GM21825 (cell line): ENCODE measurements at regions not wholly inside any gene's neighbourhood (a gene's known extent, or its start where the extent isn't known, plus 50 kb on each side); places are given as distances from the start of the nearest gene placed in this dataset.
"Not testable (repeated sequence)": the region's sequence is repeated elsewhere in the genome, so short reads cannot be mapped to it uniquely, and the experiment has no call there.

Source experiments
- ATAC-seq: cut with Tn5 transposase; IDR thresholded peaks from one replicate; pipeline ENCODE4 v1.9.1; 2021; ENCODE audit warnings: mild to moderate bottlenecking, moderate library complexity; ENCODE audit not compliant: unreplicated experiment

DNA sequence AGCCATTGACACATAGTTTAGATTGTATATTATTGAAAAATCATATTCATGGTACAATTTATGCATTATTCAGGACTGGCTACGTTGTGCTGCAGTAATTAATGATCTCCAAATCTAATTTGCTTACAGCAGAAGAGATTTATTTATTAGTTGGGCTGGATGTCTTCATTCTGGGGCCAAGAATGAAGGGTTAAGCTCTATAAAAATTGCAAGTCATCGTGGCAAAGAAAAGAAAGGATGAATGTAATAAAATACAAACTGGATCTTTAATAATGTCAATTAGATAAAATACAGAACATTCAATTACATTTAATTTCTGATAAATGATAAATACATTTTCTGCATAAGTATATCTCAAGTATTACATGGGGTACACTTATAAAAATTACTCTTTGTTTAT is 151.8 kb upstream of the ANO5 start:
- ATAC-seq, result no peak

DNA sequence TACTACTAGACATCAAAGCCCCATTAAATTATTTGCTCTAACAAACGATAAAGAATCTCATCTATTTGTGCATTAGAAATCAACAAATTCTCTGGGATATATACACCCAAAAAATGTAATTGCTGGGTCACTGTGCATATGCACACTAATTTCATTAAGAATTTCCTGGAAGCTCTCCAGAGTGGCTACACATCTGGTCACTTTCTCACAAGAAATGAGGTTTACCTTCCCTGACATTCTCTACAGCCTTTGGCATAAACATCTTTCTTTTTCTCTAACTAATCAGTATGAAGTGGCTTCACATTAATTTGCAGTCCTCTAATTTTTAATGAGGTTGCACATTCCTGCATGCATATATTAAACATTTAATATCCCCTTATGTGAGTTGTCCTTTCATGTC is 150.8 kb upstream of the ANO5 start:
- no peak for ATAC-seq

DNA sequence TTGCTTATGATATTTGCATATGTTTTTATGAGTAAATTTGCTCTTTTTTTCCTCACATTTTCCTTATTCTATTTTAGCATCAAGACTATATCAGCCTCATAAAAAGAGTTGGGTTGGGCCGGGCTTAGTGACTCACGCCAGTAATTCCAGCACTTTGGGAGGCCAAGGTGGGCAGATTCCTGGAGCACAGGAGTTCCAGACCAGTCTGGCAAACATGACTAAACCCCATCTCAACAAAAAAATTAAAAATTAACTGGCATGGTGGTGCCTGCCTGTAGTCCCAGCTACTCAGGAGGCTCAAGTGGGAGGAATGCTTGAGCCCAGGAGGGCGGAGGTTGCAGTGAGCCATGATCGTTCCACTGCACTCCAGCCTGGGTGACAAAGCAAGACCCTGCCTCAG is 148.8 kb upstream of the ANO5 start:
- ATAC-seq, result no peak

DNA sequence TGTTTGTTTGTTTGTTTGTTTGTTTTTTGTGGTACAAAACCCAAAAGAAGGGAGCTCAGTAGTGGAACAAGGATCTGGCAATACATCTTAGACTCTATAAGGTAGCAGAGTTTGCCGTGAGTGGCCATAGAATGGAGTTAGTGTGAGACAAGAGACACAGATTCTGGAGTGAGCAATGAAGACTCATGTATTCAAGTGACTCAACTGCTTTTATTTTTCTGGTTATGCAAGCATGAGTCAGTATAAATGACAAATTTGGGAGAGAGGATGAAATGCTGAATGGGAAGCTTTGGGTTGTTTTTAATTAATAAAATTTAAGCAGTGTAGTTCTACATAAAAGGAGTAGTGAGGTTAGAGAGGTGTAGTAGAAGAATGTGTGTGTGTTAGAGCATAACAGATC is 143.6 kb upstream of the ANO5 start:
- ATAC-seq, result no peak

DNA sequence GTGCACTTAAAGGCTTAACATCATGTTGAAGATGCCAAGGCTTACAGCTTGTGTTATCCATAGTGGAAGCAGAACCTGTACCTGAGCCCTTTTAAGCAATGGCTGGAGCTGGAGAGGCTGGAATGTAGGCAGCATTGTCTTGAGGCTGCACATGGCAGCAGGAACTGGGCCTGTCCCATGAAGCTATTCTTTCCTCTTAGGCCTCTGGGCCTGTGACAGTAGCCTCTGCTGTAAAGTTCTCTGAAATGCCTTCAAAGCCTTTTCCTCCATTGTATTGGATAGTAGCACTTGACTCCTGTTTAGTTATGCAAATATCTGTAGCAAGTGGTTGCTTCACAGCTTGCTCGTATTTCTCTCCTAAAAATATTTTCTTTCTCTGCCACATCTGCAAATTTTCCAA is 127.4 kb upstream of the ANO5 start:
- ATAC-seq, result no peak

DNA sequence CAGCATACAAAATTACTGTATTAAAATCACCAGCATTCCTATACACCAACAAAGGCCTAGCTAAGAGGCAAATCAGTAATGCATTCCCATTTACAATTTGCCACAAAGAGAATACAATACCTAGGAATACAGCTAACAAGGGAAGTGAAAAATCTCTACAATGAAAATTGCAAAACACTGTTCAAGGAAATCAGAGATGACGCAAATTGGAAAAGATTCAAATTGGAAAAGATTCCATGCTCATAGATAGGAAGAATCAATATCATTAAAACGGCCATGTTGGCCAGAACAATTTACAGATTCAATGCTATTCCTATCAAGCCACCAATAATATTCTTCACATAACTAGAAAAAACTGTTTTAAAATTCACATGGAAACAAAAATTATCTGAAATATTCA is 123.0 kb upstream of the ANO5 start:
- no peak for ATAC-seq

DNA sequence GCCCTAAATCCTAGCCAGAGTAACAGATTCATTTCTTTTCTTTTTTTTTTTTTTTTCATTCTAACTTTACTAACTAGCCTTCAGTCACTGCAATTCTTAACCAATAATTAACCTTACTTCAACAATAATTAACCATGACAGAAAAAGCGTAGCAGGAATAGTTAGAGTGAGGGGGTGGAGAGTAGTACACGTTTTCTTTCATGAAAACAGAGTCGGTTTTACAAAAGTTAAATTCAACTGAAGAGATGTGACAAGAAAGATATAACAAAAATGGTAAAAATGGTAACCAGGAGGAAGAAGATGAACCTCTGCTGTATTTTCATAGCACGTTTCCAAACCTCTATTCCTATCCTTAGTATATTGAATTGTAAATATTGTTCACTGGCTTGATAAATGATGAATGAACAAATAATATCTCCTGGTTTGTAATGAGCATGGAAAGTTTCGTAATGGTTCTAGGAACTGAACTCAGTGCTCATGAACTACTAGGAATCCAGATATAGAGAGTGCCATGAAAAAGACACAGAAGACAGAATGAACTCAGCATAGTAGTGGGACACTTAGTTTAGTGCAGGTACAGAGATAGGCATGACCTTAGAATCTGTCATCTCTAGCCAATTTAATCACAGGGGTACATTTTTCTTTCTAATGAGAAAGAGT is 116.5 kb upstream of the ANO5 start:
- no peak for ATAC-seq

DNA sequence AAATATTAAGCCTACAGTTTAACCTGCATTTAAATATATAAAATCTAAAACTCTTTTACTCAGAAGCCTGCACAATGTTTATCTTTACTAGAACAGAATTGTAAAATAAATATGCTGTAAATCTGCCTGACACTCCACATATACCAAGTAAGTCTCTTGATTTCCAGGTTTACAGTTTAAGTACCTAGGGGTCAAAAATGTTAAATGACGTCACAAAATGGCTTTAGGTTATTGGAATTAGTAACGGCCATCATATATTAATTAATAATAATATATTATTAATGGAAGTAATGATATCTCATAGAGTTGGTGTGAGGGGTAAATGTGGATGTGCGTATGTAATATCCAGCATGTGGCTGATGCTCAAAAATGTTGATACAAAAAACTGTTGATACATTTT is 114.8 kb upstream of the ANO5 start:
- ATAC-seq, result no peak

DNA sequence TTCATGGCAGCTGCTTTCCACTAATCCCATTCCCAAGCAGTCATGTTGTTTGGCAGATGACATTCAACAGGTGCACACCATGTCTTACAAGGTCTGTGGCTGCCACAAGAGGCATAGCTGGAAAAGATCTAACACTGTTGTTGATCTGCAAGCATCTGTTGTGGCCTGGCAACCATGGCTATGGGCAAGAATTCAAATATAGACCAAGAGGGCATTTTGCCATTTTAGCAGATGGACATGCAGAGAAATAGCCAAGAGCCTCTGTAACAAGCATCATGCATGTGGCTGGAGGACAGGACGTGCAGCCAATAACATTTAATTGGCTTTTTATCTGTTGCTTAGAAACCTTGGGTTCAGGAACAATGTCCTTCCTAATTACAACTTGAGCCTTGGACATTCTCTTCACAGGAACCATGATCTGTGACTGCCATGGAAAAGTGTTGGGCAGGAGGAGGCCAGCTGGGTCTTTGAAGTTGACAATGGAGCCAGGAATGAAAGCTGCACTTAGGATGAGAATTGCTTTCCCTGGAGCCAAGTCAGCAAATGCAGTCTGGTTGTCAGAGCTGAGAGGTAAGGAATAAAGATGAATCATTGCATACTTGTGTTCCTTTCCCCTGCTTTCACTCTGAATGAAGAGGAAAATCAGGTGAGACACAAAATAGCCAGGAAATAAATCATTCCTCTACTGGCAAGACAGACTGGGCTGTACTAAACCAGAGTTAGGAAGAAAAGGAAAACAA is 113.6 kb upstream of the ANO5 start:
- ATAC-seq, result no peak

DNA sequence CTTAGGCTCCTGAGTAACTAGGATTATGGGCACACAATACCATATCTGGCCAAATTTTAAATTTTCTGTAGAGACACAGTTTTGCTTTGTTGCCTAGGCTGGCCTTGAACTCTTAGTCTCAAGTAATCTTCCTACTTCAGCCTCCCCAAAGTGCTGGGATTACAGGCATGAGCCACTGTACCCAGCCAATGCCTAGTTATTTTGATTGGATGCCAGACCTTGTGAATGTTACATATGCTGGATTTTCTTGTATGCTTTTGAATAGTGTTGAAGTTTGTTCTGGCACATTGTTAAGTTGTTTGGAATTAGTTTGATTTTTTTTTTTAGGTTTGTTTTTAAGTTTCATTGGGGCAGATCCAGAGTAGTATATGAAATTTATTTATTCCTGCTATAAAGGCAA is 110.7 kb upstream of the ANO5 start:
- ATAC-seq, result no peak

DNA sequence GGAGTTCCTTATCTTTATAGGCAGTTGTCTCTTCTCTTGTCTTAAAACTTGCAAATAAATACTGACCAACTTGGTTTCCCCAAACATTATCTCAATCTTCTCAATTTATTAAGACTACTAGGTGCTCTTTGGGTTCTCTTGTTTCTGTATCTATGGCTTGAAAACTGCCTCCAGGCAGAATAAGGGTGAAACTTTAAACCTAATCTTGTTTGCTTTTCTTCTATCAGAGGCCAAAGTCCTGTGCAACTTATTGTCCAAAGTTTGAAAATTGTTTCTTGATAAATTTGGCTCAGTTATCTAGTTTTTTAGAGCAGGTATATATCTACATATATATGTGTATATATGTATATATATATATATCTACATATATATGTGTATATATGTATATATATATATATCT is 110.1 kb upstream of the ANO5 start:
- ATAC-seq, result no peak

DNA sequence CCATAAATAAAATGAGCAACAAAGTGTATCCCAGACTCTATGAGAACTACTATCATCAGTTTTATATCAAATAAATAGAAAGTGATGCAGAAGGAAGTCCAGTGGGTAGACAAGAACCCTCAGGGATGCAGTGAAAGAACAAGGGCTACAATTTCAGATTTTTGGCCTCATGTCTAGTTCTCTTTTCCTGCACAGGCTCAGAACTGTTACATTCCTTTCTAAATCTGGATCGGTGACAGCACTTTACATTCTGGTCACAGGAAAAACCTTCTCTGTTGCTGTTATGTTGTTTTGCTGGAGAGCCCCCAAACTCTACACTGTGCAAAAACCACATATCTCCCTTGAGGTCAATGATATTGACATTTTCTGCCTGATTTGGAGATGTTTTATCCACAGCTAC is 108.8 kb upstream of the ANO5 start:
- ATAC-seq, result no peak

DNA sequence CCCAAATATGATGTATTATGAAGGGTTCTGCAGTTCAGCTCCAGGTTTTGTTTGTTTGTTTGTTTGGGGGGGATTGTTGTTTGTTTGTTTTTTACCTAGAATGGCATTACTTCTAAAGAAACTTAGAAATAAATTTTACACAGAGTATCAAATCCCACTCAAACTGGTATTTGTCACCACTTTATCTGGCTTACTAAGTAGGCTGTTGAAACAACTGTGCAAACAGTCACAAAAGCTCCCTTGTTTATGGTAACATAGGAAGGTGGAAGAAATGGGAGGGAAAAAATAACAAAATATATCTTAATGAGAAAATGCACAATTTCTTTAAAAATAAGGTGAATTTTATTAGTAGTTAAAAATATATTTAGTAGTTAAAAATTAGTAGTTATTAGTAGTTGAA is 108.3 kb upstream of the ANO5 start:
- ATAC-seq, result no peak

DNA sequence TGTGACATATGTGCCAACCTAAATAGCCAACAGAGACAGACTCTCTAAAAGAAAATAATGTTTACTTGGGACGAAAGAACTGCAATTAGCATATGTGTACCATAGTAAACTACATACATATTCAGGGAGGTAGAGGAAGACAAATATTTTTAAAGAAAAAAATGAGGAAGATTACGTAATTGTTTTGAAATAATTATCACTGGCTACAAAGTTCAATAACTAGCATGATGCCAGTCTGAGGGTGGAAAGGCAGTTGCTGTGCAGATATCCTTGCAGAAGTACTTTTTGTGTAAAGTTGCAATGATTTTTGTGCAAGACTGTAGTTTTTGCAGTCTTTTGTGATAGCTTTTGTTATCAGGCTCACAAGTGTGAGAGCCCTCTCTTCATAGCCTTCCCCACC is 103.3 kb upstream of the ANO5 start:
- ATAC-seq, result no peak

DNA sequence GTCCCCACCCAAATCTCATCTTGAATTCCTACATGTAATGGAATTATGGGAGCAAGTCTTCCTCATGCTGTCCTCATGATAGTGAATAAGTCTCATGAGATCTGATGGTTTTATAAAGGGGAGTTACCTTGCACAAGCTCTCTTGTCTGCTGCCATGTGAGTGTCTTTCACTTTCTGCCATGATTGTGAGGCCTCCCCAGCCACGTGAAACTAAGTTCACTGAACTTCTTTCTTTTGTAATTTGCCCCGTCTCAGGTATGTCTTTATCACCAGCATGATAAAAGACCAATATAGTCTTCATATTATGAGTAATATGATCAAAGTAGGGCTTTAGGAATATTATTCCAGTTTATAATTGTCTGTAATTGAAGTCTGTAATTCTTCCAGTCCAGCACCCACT is 86.3 kb upstream of the ANO5 start:
- no peak for ATAC-seq

DNA sequence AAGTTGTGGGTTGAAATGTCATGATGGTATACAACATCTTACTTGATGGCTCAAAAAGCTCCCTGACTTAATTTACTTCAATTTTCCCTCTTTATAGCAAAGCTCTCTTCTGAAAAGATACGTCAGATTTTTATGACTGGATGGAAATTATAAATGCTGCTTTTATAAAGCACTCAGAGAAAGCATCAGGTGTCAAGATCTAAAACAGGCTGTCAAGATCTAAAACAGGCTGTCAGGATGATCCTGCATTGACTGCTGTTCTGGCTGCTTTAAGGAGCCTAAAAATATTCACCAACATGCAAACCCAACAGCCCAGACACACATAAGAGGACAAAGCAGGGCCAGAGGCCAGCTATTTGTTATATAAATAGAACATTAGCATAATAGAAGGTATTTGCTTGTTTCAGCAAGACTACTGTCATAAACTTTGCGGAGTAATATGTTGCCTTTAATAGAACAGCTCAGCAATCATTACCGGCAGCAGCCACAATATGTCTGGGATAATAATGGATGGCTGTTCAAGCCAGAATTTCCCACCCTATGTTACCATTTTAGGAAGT is 77.3 kb upstream of the ANO5 start:
- no peak for ATAC-seq

DNA sequence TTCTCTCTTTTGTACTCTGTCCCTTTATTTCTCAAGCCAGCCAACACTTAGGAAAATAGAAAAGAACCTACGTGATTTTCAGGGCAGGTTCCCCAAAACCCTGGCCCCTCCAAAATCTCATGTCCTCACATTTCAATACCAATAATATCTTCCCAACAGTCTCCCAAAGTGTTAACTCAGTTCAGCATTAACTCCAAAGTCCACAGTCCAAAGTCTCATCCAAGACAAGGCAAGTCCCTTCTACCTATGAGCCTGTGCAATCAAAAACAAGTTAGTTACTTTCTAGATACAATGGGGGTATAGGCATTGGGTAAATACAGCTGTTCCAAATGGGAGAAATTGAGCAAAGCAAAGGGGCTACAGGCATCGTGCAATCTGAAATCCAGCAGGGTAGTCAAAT is 64.9 kb upstream of the ANO5 start:
- not testable (repeated sequence) for ATAC-seq

DNA sequence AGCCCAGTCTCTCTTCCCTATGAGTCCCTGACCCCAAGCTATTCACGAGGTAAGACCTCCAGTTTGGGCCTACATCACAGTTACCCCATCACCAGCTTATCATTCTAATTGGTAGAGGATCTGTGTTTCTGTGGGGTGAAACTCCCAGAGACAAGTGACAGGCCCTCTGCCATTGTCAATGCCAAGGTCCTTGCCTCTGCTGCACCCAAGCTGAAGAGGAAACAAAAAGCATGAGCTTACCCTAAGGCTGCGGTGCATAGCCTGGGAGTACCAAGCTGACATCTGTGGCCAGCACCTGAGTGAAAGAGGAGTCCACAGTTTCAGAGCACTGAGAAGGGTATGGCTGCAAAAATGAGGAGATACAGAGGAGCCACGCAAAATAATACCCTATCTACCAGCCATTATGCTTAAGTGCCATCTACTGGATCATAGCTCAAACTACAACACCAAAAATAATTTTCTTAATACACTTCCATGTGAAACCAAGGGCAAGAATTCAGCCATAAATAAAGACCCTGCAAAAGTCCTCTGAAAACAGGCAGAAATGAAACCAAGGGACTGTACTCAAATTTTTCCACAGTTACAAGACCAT is 62.3 kb upstream of the ANO5 start:
- ATAC-seq, result no peak

DNA sequence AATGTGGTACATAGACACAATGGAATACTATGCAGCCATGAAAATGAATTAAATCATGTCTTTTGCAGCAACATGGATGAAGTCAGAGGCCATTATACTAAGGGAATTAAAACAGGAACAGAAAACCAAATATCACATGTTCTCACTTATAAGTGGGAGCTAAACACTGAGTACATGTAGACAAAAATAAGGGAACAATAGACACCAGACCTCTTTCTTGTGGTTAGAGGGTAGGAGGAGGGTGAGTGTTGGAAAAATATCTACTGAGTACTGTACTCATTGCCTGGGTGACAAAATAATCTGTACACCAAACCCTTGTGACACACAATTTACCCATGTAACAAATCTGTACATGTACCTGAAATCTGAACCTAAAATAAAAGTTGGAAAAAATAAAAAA is 59.1 kb upstream of the ANO5 start:
- ATAC-seq, result no peak

DNA sequence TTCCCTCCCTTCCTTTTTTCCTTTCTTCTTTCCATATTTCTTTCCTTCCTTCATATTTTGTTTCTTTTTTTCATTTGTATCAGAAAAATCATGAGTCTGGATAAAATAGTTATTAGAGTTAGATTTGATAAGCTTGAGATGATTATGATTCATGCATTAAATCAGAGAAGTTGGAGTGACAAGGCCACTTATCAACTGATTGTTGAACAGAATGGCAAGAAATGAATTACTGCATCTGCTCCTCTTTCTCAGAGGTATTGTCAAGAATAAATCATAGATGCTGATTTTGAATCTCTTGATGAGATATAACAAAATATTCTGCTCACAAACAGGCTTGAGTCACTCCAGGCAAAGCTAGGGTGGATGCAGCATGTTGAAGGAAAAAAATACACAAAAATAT is 54.6 kb upstream of the ANO5 start:
- ATAC-seq, result no peak
